ENCODE measurements at regions not wholly inside any gene's neighbourhood (a gene's known extent, or its start where the extent isn't known, plus 50 kb on each side); places are given as distances from the start of the nearest gene placed in this dataset.

- Mint-ChIP-seq H3K36me3 (ENCODE audit: insufficient read depth) (no peaks in the 10 kb centered on the region), H3K4me1 (no peaks in the 10 kb centered on the region), H3K4me3 (no peak overlapping the region), H3K27me3 (no peaks in the 10 kb centered on the region), H3K27ac (ENCODE audit: low read depth) (no peak overlapping the region), H3K9me3 (peaks cover 11% of the 10 kb centered on the region)
- ATAC-seq (replicated peaks; ENCODE audit: extremely low read depth, poor library complexity, severe bottlenecking): no peak
- no peak for DNase-seq (ENCODE audit: low spot score in 2 of 2)
Observed at GRCh38 chr12:127726671-127727315, 540.2 kb upstream of the TMEM132C start.

DNA sequence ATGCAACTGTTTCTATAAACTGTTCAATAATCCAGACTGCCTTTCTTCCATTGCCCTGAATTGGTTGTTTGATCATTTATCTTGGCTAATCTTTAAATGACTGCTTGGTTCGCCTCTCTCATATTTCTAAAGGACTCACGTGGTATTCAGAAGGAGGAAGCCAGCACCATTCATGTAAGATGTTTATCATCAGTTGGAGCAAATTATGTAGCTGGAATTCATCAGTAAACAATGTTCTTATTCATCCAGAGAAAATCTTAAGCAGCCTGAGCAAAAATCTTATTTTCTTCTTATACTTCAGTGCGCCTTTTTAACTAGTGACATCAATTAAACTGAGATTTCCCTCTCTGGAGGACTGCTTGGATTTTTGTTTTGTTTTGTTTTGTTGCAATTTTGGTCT lies 538.7 kb upstream of the TMEM132C start:
- no peak for ATAC-seq (replicated peaks; ENCODE audit: extremely low read depth, poor library complexity, severe bottlenecking)
- H3K27ac Mint-ChIP-seq (ENCODE audit: low read depth): no peak overlapping the region

DNA sequence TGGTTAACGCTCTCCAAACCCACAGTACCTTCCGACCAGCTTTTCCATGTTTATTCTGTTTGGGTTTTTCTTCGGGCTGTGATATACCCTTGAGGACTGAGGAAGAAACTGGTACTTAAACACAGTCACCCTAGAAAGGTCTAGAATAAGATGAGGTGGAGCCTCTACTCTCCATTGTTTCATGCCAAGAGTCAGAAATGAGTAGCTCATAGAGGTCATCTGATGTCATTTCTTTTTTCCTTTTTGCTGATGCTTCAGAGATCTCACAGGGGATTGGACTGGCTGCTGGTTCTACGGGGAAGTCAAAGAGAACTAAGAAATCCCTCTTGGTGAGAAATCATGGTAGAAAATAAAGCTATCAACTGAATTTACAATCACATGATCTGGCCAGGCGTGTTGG lies 538.2 kb upstream of the TMEM132C start:
- no peaks in the 10 kb centered on the region for H3K36me3 Mint-ChIP-seq (ENCODE audit: insufficient read depth)

More for the DNA sequence above, 538.7 kb upstream of the TMEM132C start:
- no peak overlapping the region for H3K4me3 Mint-ChIP-seq
- H3K27me3 Mint-ChIP-seq: no peaks in the 10 kb centered on the region
- H3K4me1 Mint-ChIP-seq: no peaks in the 10 kb centered on the region
- DNase-seq (ENCODE audit: low spot score in 2 of 2): no peak
- H3K36me3 Mint-ChIP-seq (ENCODE audit: insufficient read depth): no peaks in the 10 kb centered on the region
- peaks cover 17% of the 10 kb centered on the region for H3K9me3 Mint-ChIP-seq

GRCh38 chr12:127729381-127729780 lies 537.6 kb upstream of the TMEM132C start:
- ATAC-seq (replicated peaks; ENCODE audit: extremely low read depth, poor library complexity, severe bottlenecking) (no peak), DNase-seq (ENCODE audit: low spot score in 2 of 2) (no peak)
- Mint-ChIP-seq H3K27ac (ENCODE audit: low read depth) (no peak overlapping the region), H3K36me3 (ENCODE audit: insufficient read depth) (no peaks in the 10 kb centered on the region), H3K4me1 (no peaks in the 10 kb centered on the region), H3K4me3 (no peak overlapping the region), H3K9me3 (peaks cover 20% of the 10 kb centered on the region), H3K27me3 (no peaks in the 10 kb centered on the region)

More for the DNA sequence above, 538.2 kb upstream of the TMEM132C start:
- H3K4me3 Mint-ChIP-seq: no peak overlapping the region
- DNase-seq (ENCODE audit: low spot score in 2 of 2) (no peak), ATAC-seq (replicated peaks; ENCODE audit: extremely low read depth, poor library complexity, severe bottlenecking) (no peak)
- no peaks in the 10 kb centered on the region for H3K4me1 Mint-ChIP-seq
- H3K27ac Mint-ChIP-seq (ENCODE audit: low read depth): no peak overlapping the region
- H3K27me3 Mint-ChIP-seq: no peaks in the 10 kb centered on the region
- peaks cover 20% of the 10 kb centered on the region for H3K9me3 Mint-ChIP-seq

GRCh38 chr12:127731657-127732056 lies 535.3 kb upstream of the TMEM132C start:
- H3K9me3 Mint-ChIP-seq: peaks cover 25% of the 10 kb centered on the region
- no peaks in the 10 kb centered on the region for H3K36me3 Mint-ChIP-seq (ENCODE audit: insufficient read depth)
- ATAC-seq (replicated peaks; ENCODE audit: extremely low read depth, poor library complexity, severe bottlenecking) (no peak), DNase-seq (ENCODE audit: low spot score in 2 of 2) (no peak)
- no peak overlapping the region for H3K27ac Mint-ChIP-seq (ENCODE audit: low read depth)
- no peak overlapping the region for H3K4me3 Mint-ChIP-seq
- H3K27me3 Mint-ChIP-seq: no peaks in the 10 kb centered on the region
- H3K4me1 Mint-ChIP-seq: no peaks in the 10 kb centered on the region

DNA sequence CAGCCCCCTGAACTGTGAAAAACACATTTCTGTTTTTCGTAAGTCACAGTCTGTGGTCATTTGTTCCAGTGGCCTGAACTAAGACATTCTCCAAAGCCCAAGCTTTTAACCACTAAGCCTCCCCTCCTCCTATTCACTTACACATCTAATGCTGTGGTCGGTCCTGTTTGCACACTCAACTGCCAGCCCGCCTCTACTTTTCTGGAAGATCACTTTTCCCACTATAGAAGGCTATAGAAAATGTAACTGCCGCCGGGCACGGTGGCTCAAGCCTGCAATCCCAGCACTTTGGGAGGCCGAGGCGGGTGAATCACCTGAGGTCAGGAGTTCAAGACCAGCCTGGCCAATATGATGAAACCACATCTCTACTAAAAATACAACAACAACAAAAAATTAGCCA lies 524.7 kb upstream of the TMEM132C start:
- Mint-ChIP-seq H3K4me3 (no peak overlapping the region), H3K36me3 (ENCODE audit: insufficient read depth) (no peaks in the 10 kb centered on the region), H3K27ac (ENCODE audit: low read depth) (no peak overlapping the region), H3K4me1 (no peaks in the 10 kb centered on the region), H3K27me3 (no peaks in the 10 kb centered on the region), H3K9me3 (no peaks in the 10 kb centered on the region)
- DNase-seq (ENCODE audit: low spot score in 2 of 2): no peak
- ATAC-seq (replicated peaks; ENCODE audit: extremely low read depth, poor library complexity, severe bottlenecking): no peak

DNA sequence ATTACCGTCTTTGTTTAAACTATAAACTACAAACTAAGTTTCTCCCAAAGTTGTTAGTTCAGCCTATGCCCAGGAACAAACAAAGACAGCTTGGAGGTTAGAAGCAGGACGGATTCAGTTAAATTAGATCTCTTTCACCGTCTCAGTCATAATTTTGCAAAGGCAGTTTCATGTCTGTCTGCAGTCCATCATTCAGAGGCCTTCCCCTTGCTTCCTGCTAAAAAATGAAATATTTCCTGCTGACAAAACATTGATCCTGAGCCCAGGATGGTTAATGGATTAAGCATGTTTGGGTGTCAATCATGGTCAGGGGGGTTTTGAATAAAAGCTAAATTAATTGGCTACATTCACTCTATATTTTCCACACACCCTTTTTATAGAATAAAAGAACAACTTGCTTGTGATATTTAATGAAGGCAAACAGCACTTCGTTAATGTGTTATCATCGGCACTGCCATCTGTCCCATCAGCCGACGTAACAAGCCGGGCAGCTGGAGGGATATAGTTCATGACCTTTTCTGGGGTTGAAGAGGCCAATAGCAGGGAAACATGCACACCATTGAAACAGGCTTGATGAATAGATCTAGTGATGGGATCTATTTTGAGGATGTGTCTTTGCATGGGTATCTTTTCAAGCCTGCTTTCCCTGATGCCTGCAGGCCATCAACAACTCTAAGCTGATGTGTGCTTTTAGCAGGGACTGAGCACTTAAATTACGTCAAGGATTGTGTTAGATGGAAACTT lies 521.3 kb upstream of the TMEM132C start:
- H3K4me3 Mint-ChIP-seq: no peak overlapping the region
- H3K27me3 Mint-ChIP-seq: no peaks in the 10 kb centered on the region

DNA sequence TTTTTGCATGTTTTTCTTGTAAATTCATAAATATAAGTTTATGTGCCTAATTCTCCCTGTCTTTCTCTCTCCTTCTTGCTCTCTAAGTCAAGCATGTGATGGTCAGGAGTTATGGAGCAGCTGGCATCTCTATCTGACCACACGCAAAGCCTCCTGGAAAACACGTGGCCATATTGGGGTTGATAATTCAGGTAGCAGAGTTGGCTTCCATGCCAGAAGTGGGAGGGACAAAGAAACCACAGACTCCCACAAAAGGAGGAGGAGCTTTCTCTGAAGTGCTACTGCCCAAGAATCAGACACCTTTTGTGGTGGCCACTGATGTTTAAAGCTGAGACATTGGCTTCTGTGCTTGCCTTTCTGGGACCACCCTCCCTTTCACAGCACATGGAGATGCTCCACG lies 517.6 kb upstream of the TMEM132C start:
- Mint-ChIP-seq H3K27me3 (no peaks in the 10 kb centered on the region), H3K4me1 (no peaks in the 10 kb centered on the region), H3K4me3 (no peak overlapping the region), H3K9me3 (peaks cover 12% of the 10 kb centered on the region), H3K36me3 (ENCODE audit: insufficient read depth) (no peaks in the 10 kb centered on the region), H3K27ac (ENCODE audit: low read depth) (no peak overlapping the region)
- DNase-seq (ENCODE audit: low spot score in 2 of 2) (no peak), ATAC-seq (replicated peaks; ENCODE audit: extremely low read depth, poor library complexity, severe bottlenecking) (no peak)

More for the DNA sequence above, 521.3 kb upstream of the TMEM132C start:
- ATAC-seq (replicated peaks; ENCODE audit: extremely low read depth, poor library complexity, severe bottlenecking) (no peak), DNase-seq (ENCODE audit: low spot score in 2 of 2) (no peak)
- Mint-ChIP-seq H3K36me3 (ENCODE audit: insufficient read depth) (no peaks in the 10 kb centered on the region), H3K27ac (ENCODE audit: low read depth) (no peak overlapping the region), H3K9me3 (peaks cover 6% of the 10 kb centered on the region), H3K4me1 (no peaks in the 10 kb centered on the region)

DNA sequence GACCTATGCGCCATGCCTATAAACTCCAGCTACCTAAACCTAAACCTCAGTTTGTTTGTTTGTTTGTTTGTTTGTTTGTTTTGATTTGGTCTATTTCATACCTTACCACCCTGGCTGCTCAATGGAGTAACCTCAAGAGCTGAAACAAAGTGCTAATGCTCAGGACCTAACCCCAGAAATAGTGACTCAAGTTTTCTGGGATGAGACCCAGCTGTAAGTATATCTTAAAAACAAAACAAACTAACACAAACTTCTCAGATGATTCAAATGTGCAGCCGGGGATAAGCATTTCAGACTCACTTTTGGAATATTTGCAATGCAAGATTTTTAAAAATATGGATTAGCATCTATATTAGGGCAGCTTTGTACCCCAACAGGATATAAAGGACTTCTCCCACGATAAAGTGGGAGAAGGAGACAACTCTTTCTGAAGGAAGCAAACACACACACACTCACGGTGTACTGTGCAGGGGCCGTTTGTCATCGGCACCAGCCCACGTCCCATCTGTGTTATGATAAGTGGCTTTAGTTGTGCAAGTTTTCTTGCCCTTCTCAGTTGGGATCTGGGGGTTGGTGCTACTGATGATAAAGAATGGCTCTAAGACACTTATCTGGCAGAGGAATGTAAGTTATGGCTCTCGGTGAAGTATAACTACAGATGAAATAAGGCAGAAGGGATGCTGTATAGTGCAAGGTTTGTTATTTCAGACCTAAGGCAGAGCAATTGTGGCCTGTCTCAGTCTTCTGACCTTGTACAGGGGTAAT lies 516.7 kb upstream of the TMEM132C start:
- no peak for DNase-seq (ENCODE audit: low spot score in 2 of 2)
- H3K27ac Mint-ChIP-seq (ENCODE audit: low read depth): no peak overlapping the region
- no peaks in the 10 kb centered on the region for H3K27me3 Mint-ChIP-seq
- no peaks in the 10 kb centered on the region for H3K4me1 Mint-ChIP-seq
- peaks cover 12% of the 10 kb centered on the region for H3K9me3 Mint-ChIP-seq
- ATAC-seq (replicated peaks; ENCODE audit: extremely low read depth, poor library complexity, severe bottlenecking): no peak
- no peak overlapping the region for H3K4me3 Mint-ChIP-seq
- no peaks in the 10 kb centered on the region for H3K36me3 Mint-ChIP-seq (ENCODE audit: insufficient read depth)

DNA sequence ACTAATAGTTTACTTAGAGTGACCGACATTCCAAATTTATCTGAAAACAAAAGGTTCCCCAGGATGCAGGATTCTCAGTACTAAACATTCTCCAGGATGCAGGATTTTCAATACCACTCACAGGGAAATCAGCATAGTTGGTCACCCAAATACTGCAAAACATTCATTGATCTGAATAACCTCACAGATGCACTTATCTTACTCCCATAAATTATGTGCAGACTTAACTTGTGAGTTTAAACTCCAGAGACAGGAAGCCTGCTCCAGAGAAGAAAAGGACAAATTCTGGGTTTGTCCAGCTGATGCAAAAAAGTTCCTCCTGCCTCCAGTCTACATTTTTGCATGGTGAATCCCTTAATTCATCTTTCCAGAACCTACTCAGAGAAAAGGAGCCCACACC lies 514.2 kb upstream of the TMEM132C start:
- no peak for ATAC-seq (replicated peaks; ENCODE audit: extremely low read depth, poor library complexity, severe bottlenecking)

GRCh38 chr12:127760357-127760756 lies 506.6 kb upstream of the TMEM132C start:
- Mint-ChIP-seq H3K4me1 (no peaks in the 10 kb centered on the region), H3K27ac (ENCODE audit: low read depth) (no peak overlapping the region), H3K27me3 (no peaks in the 10 kb centered on the region), H3K9me3 (peaks cover 20% of the 10 kb centered on the region), H3K36me3 (ENCODE audit: insufficient read depth) (no peaks in the 10 kb centered on the region), H3K4me3 (no peak overlapping the region)
- no peak for ATAC-seq (replicated peaks; ENCODE audit: extremely low read depth, poor library complexity, severe bottlenecking)
- DNase-seq (ENCODE audit: low spot score in 2 of 2): no peak

More for the DNA sequence above, 514.2 kb upstream of the TMEM132C start:
- H3K27ac Mint-ChIP-seq (ENCODE audit: low read depth): no peak overlapping the region
- no peaks in the 10 kb centered on the region for H3K36me3 Mint-ChIP-seq (ENCODE audit: insufficient read depth)
- H3K27me3 Mint-ChIP-seq: no peaks in the 10 kb centered on the region
- no peak overlapping the region for H3K4me3 Mint-ChIP-seq
- peaks cover 23% of the 10 kb centered on the region for H3K9me3 Mint-ChIP-seq
- no peaks in the 10 kb centered on the region for H3K4me1 Mint-ChIP-seq
- no peak for DNase-seq (ENCODE audit: low spot score in 2 of 2)

GRCh38 chr12:127760996-127761395 lies 506.0 kb upstream of the TMEM132C start:
- ATAC-seq (replicated peaks; ENCODE audit: extremely low read depth, poor library complexity, severe bottlenecking) (no peak), DNase-seq (ENCODE audit: low spot score in 2 of 2) (no peak)
- Mint-ChIP-seq H3K4me1 (no peaks in the 10 kb centered on the region), H3K27ac (ENCODE audit: low read depth) (no peak overlapping the region), H3K36me3 (ENCODE audit: insufficient read depth) (no peaks in the 10 kb centered on the region), H3K27me3 (no peaks in the 10 kb centered on the region), H3K4me3 (no peak overlapping the region), H3K9me3 (peaks cover 20% of the 10 kb centered on the region)

- no peak for ATAC-seq (replicated peaks; ENCODE audit: extremely low read depth, poor library complexity, severe bottlenecking)
- Mint-ChIP-seq H3K9me3 (peaks cover 11% of the 10 kb centered on the region), H3K27me3 (no peaks in the 10 kb centered on the region), H3K27ac (ENCODE audit: low read depth) (no peak overlapping the region), H3K4me1 (no peaks in the 10 kb centered on the region), H3K4me3 (no peak overlapping the region), H3K36me3 (ENCODE audit: insufficient read depth) (no peaks in the 10 kb centered on the region)
- DNase-seq (ENCODE audit: low spot score in 2 of 2): no peak
Observed at GRCh38 chr12:127761880-127762279, 505.1 kb upstream of the TMEM132C start.
